GM21717 (cell line): ENCODE measurements at regions not wholly inside any gene's neighbourhood (a gene's known extent, or its start where the extent isn't known, plus 50 kb on each side); places are given as distances from the start of the nearest gene placed in this dataset.
"Not testable (repeated sequence)": the region's sequence is repeated elsewhere in the genome, so short reads cannot be mapped to it uniquely, and the experiment has no call there.

Experiments
- ATAC-seq: cut with Tn5 transposase; IDR thresholded peaks from one replicate; pipeline ENCODE4 v1.9.1; 2021; ENCODE audit warnings: mild to moderate bottlenecking, moderate library complexity; ENCODE audit not compliant: unreplicated experiment

DNA sequence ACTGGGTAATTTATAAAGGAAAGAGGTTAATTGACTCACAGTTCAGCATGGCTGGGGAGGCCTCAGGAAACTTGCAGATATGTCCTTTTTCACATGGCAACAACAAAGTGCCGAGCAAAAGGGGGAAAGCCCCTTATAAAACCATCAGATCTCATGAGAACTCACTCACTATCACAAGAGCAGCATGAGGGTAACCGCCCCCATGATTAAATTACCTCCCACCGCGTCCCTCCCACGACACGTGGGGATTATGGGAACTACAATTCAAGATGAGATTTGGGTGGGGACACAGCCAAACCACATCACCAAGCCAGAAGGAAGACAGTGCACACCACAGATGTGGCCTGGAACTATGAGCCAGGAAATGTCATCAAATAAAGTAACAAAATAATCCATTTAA, 292.8 kb downstream of the FOXO1 start:
- not testable (repeated sequence) for ATAC-seq

DNA sequence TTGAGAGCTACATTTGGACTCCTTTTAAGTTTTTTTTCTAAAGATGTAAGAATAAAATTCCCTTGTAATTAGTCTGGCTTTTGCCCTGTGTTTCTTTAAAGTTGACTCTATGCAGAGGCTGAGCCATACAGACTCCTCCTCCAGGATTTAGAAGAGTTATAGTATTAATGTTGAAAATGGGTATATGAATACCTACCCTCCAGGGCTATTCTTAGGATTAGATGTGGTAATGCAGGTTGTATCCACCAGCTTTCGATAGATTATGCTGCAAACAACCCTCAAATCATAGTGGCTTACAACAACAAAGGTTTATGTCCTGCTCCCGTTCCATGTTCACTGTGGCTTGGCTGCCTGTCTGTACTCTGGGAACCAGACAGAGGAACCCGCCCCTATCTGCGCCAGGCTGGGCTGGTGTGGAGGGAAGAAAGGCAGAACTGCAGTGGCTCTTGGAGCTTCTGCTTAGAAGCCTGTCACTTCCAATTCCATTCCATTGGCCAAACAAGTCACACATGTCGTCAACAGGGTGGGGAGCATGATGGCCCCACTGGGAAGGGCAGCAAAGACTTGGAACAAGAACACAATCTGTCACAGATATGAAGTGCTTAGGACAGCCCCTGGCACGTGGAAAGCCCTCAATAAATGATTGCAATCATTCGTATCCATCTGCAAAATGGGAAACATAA, 290.8 kb downstream of the FOXO1 start:
- ATAC-seq: no peak

DNA sequence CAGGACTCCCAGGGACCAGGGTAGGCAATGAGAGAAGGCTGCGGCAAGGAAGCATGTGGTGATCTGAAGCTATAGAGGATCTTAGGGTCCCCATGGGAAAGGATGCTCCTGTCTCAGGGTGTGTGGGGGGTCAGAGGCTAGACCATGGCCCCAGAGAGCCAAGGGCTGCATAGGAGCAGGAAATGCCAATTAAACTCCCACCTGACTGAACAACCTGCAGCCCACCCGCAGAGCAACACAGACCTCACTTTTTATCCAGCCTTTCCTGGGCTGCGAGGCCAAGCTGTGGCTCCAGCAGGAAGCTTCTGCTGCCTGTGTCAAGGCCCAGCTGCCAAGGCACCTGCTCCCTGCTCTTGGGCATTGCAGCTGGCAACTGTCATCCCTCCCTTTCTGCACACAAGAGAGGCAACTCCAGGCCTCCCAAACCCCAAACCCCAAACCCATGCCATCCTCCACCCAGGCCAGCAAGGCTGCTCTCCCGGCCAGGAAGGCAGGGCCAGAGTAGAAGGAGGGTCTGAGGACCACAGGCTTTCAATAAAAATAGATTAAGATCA, 290.1 kb downstream of the FOXO1 start:
- ATAC-seq: no peak

- ATAC-seq: no peak
Measured at GRCh38 chr13:40376867-40377535, 289.4 kb downstream of the FOXO1 start.

GRCh38 chr13:40377783-40378182, 288.7 kb downstream of the FOXO1 start:
- no peak for ATAC-seq

- ATAC-seq: no peak
Measured at GRCh38 chr13:40379196-40379595, 287.2 kb downstream of the FOXO1 start.

DNA sequence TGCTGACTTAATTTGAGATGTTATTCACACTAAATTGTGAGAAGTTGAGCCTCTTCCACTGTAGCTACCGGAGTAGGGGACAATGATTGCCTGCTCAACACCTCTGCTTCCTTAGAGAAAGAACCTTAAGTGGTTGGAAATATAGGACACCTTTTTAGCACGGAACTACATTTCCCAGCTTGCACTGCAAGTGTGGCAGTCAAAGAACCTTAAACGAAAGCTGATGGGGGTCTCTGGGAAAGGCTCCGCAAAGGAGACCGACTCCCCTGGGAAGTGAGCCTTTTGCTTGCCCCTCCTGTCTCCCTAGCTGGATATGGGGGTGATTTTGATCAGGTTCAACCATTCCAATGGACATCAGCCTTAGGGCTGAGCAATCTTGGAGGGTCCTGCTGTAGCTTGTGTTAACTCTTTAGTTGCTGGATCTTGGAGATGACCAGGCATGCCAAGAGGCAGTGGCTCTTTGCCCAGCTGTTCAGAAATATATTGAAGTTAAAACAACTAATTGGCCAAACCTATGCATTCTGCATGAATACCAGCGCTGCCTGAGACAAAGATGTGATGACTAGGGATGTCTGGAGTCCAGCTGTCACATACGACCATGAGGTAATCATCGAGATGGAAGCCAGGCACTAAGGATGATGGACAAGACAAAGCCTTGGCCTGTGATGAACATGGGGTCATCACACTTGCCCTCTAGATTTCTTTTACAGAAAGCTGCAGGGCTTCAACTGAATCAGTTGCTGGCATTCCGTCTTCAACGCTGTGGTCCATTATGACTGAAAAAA, 286.5 kb downstream of the FOXO1 start:
- no peak for ATAC-seq

- no peak for ATAC-seq
Measured at GRCh38 chr13:40381935-40382764, 284.3 kb downstream of the FOXO1 start.

DNA sequence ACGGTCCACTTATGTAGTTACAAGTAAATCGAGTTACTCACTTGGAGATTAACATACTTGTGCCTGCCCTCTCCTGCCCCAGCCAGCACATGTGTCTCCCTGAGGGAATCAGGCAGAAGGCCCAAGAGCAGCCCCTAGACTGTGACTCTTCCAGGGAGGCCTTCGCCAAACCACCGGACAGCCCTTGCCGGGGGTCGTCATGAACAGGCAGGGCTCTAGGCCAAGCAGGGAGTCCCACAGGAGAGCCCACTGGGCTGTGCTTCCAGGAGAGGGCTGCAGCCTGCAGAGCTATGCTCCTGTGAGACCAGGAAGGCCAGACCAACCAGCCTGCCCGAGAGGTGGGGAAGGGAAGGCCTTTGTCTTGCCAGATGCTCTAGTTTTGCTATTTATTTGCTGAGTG, 283.3 kb downstream of the FOXO1 start:
- no peak for ATAC-seq

- no peak for ATAC-seq
Measured at GRCh38 chr13:40383885-40384284, 282.6 kb downstream of the FOXO1 start.

DNA sequence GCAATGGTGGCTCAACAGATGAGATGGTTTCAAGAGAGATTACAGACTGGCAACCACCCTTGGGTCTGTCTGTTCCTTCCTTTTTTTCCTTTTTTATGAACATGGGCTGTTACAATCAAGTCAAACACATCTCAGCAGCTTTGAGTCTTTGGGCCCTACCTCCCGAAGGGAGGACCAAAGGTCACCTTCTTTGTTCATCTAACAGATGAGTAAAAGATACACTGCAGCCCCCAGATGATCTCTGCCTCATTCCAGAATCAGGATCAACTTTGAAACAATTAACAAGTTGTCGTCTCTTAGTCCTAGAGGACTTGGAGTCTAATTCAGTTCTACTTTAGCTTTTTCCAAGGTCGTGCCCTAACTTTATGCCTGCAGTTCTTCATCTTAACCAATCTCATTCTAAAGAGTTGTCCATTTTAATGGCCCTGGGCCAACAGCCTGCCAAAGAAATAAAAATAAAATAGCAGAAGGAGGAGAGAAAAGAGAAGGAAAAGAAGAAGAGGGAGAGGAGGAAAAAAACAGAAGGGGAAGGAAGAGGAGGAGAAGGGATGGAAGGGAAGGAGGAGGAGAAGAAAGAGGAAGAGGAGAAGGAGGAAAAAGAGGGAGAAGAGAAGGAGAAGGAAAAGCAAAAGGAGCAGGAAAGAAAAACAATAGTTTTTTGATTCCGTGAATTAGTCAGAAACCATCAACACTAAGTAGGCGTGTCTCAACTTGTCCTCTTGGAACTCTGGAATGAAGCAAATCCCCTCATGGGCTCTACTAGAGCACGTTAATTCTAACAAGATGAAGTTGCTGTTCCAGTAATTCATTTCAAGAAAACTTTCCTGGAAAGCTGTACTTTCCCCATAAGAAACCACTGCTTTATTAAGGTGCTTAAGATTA, 281.2 kb downstream of the FOXO1 start:
- no peak for ATAC-seq

GRCh38 chr13:40385858-40386180, 280.6 kb downstream of the FOXO1 start:
- ATAC-seq: no peak

GRCh38 chr13:40386586-40386985, 279.9 kb downstream of the FOXO1 start:
- ATAC-seq: no peak

- no peak for ATAC-seq
Measured at GRCh38 chr13:40387775-40388174, 278.7 kb downstream of the FOXO1 start.

DNA sequence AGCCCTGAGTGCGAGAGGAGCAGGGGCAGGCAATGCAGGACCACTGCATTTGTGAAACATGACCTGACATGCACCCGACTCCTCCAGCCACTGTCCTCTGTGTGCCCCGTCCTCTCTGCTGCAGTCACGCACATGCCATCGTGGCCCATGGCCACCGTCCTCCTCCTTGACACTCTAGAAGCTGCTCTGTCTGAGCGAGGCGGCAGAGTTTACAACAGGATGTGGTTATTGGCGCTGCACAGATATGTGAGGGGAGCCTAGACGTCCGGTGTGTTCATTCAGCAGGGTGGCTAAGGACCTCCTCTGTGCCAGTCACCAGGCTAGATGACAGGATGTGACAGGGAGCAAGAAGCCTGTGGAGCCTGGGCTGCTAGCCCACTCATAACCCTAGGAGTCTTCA, 277.8 kb downstream of the FOXO1 start:
- peak; percentile 99 for ATAC-seq

- ATAC-seq: peak; percentile 65
Measured at GRCh38 chr13:40389081-40389641, 277.3 kb downstream of the FOXO1 start.

DNA sequence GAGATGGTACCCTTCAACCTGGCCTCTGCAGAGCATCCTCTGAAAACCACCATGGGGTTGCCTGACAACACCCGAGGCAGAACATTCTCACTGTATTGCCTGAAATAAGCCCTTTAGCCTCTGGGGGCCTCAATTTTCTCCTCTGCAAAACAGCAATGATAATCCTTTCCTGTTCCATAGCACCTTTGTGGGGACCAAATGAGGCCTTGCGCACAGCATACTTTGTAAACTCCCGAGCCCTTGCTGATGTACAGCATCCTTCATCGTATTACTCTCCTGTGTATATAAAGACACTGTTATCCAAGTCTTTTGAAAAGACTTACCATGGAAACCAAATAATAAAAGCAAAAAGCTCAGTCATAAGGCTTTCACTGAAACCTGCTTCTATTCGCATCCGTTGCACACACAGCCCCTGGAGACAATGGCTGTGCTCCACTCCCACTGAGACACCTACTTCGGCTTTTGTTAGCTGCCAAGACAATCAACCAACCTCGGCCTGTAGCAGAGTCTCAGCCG, 276.0 kb downstream of the FOXO1 start:
- ATAC-seq: no peak

GRCh38 chr13:40391788-40392187, 274.7 kb downstream of the FOXO1 start:
- no peak for ATAC-seq

DNA sequence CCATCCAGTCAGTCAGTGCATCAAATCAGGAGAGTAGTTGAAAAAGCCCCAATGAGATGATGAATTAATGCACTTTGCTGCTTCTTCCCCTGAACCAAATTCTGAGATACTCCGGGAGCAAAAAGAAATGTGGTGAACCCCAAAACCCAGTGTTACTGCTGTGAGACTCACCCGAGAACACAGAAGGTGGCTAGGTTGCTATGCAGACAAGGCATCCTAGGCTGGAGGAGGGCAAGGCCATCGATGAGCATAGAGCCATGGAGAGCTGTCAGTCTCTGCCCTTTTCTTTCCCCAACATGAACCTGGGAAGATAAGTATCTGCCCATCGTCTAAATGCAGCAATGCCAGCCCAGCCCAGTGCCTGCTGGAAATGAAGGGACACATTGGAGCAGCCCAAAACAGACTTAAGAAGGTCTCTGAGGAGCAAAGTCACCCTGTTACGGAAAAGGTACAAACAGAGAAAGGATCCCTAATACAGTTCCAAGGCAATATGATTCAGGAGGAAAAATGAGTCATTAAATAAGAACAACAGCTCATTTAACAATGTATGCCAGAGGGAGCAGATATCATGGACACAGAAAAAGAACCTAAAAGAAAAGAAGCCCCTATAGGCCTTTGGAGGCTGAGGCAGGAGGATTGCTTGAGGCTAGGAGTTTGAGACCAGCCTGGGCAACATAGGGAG, 272.0 kb downstream of the FOXO1 start:
- no peak for ATAC-seq
